Ascending aorta (tissue), 2 donors: ENCODE measurements at regions not wholly inside any gene's neighbourhood (a gene's known extent, or its start where the extent isn't known, plus 50 kb on each side); places are given as distances from the start of the nearest gene placed in this dataset.
"Not testable (repeated sequence)": the region's sequence is repeated elsewhere in the genome, so short reads cannot be mapped to it uniquely, and the experiment has no call there.

ENCODE experiments used
- DNase-seq, 2 donors: peaks; one replicate each; pipeline ENCODE4 v3.0.0-alpha.2; 2019; ENCODE audit warnings: low spot score in 2 of 2
- H3K27ac ChIP-seq, 2 donors: fragments of 200-600 bp; sonication (generic); one replicate each; pipeline ENCODE4 v1.5.1; 2016 to 2017; ENCODE audit warnings: mild to moderate bottlenecking in 1 of 2
- H3K27me3 ChIP-seq: fragments of 200-600 bp; sonication (generic); one replicate; pipeline ENCODE4 v1.5.1; 2017
- H3K36me3 ChIP-seq, 2 donors: fragments of 200-600 bp; sonication (generic); one replicate each; pipeline ENCODE4 v1.5.1; 2016
- H3K4me1 ChIP-seq, 2 donors: fragments of 200-600 bp; sonication (generic); one replicate each; pipeline ENCODE4 v1.5.1; 2016 to 2017; ENCODE audit warnings: mild to moderate bottlenecking in 1 of 2
- H3K4me3 ChIP-seq, 2 donors: fragments of 200-600 bp; sonication (generic); one replicate each; pipeline ENCODE4 v1.5.1; 2016 to 2017; ENCODE audit warnings: mild to moderate bottlenecking in 1 of 2
- H3K9me3 ChIP-seq, 2 donors: fragments of 200-600 bp; sonication (generic); one replicate each; pipeline ENCODE4 v1.5.1; 2016
- intact Hi-C: fragments of 100-400 bp; cut with DNase I; formaldehyde crosslinking; loops from one replicate; pipeline ENCODE4 v1.15.1; 2023
- TF ChIP-seq, protein P1 (sequence below), 3 experiments: fragments of 200-600 bp in 2 of 3; fragments of 450-650 bp in 1 of 3; sonication (generic) in 2 of 3; IDR thresholded peaks; one replicate each; pipeline ENCODE4 v1.5.1; 2016 to 2019; ENCODE audit warnings: antibody characterized with exemption in 3 of 3, mild to moderate bottlenecking in 1 of 3, moderate library complexity in 1 of 3

DNA sequence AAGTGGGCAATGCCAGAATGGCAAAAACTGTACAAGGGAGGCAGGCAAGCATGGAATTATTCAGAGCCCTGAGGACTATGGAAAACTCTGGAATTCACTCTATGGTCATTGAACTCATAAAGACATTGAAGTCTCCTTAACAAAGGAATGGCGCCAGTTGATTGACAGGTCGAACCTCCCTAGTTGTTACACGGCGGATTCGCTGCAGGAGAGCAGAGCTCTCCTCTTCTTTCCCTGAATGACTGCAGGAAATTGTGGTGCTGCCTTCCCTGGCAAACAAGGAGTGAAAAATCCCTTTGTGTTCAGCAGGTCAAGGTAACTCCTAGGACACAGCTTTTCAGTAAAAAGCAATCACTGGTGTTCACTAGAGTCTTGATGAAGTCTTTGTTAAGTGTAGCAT is 732.8 kb upstream of the FRG1 start:
- no peaks in the 10 kb centered on the region for H3K9me3 ChIP-seq
- H3K36me3 ChIP-seq = no peaks in the 10 kb centered on the region
- TF ChIP-seq, protein P1, sequence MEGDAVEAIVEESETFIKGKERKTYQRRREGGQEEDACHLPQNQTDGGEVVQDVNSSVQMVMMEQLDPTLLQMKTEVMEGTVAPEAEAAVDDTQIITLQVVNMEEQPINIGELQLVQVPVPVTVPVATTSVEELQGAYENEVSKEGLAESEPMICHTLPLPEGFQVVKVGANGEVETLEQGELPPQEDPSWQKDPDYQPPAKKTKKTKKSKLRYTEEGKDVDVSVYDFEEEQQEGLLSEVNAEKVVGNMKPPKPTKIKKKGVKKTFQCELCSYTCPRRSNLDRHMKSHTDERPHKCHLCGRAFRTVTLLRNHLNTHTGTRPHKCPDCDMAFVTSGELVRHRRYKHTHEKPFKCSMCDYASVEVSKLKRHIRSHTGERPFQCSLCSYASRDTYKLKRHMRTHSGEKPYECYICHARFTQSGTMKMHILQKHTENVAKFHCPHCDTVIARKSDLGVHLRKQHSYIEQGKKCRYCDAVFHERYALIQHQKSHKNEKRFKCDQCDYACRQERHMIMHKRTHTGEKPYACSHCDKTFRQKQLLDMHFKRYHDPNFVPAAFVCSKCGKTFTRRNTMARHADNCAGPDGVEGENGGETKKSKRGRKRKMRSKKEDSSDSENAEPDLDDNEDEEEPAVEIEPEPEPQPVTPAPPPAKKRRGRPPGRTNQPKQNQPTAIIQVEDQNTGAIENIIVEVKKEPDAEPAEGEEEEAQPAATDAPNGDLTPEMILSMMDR (IDR thresholded peaks at IDR 0.05) = no peak
- H3K27ac ChIP-seq = no peak overlapping the region
- no peak overlapping the region for H3K4me3 ChIP-seq
- H3K27me3 ChIP-seq = no peaks in the 10 kb centered on the region
- intact Hi-C loops = no loop called here
- peaks cover 0 to 4% of the 10 kb centered on the region in 2 donors for H3K4me1 ChIP-seq
- no peak for DNase-seq

- no peaks in the 10 kb centered on the region for H3K27me3 ChIP-seq
- H3K4me1 ChIP-seq = no peaks in the 10 kb centered on the region
- TF ChIP-seq, protein P1 (IDR thresholded peaks at IDR 0.05) = no peak
- H3K27ac ChIP-seq = no peak overlapping the region
- no peak for DNase-seq
- no peaks in the 10 kb centered on the region for H3K9me3 ChIP-seq
- intact Hi-C loops = no loop called here
- H3K4me3 ChIP-seq = no peak overlapping the region
- H3K36me3 ChIP-seq = no peaks in the 10 kb centered on the region
Measured at GRCh38 chr4:189215574-189215973, 725.1 kb upstream of the FRG1 start.

GRCh38 chr4:189221691-189222090 is 719.0 kb upstream of the FRG1 start:
- DNase-seq = no peak
- Histone ChIP-seq H3K4me3 (no peak overlapping the region), H3K27me3 (no peaks in the 10 kb centered on the region), H3K27ac (no peak overlapping the region), H3K9me3 (no peaks in the 10 kb centered on the region), H3K36me3 (no peaks in the 10 kb centered on the region), H3K4me1 (no peaks in the 10 kb centered on the region)
- TF ChIP-seq, protein P1 (IDR thresholded peaks at IDR 0.05) = no peak
- intact Hi-C loops = no loop called here

- TF ChIP-seq, protein P1 (IDR thresholded peaks at IDR 0.05) = no peak
- Histone ChIP-seq H3K9me3 (no peaks in the 10 kb centered on the region), H3K36me3 (no peaks in the 10 kb centered on the region), H3K27me3 (no peaks in the 10 kb centered on the region), H3K4me1 (no peaks in the 10 kb centered on the region), H3K27ac (no peak overlapping the region), H3K4me3 (no peak overlapping the region)
- no peak for DNase-seq
- intact Hi-C loops = no loop called here
Measured at GRCh38 chr4:189228726-189229125, 711.9 kb upstream of the FRG1 start.

DNA sequence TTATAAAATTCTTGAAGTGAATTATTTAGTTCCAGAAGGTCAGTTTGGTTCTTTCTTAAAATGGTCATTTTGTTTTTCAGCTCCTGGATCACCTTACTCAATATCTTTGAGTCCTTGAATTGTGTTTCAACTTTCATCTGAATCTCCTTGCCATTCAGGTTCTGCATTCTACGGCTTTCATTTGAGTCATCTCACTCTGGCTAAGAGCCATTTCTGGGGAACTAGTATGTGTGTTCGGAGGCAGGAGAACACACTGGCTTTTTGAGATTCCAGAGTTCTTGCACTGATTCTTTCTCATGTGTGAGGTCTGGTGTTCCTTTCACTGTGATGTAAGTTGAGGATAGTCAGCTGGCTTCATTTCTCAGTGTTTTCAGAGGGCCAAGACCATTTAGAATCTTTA is 708.4 kb upstream of the FRG1 start:
- no peaks in the 10 kb centered on the region for H3K4me1 ChIP-seq
- intact Hi-C loops = no loop called here
- TF ChIP-seq, protein P1 (IDR thresholded peaks at IDR 0.05) = no peak

DNA sequence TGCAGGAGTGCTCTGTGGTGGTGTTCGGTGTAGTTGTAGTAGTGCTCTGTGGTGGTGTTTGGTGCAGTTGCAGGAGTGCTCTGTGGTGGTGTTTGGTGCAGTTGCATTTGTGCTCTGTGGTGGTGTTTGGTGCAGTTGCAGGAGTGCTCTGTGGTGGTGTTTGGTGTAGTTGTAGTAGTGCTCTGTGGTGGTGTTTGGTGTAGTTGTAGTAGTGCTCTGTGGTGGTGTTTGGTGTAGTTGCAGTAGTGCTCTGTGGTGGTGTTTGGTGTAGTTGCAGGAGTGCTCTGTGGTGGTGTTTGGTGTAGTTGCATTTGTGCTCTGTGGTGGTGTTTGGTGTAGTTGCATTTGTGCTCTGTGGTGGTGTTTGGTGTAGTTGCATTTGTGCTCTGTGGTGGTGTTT is 706.9 kb upstream of the FRG1 start:
- intact Hi-C loops = not testable (repeated sequence)

More for the DNA sequence above, 708.4 kb upstream of the FRG1 start:
- DNase-seq = no peak
- no peak overlapping the region for H3K27ac ChIP-seq
- no peaks in the 10 kb centered on the region for H3K36me3 ChIP-seq
- H3K27me3 ChIP-seq = no peaks in the 10 kb centered on the region
- H3K4me3 ChIP-seq = no peak overlapping the region
- H3K9me3 ChIP-seq = peaks cover 0 to 2% of the 10 kb centered on the region in 2 donors

GRCh38 chr4:189234948-189235347 is 705.7 kb upstream of the FRG1 start:
- H3K36me3 ChIP-seq, H3K27ac ChIP-seq, intact Hi-C loops, H3K4me1 ChIP-seq, H3K27me3 ChIP-seq, H3K4me3 ChIP-seq, H3K9me3 ChIP-seq, DNase-seq: not testable (repeated sequence)

More for the DNA sequence above, 706.9 kb upstream of the FRG1 start:
- not testable (repeated sequence) for H3K27ac ChIP-seq, H3K4me1 ChIP-seq, H3K4me3 ChIP-seq, H3K36me3 ChIP-seq, DNase-seq, H3K27me3 ChIP-seq, H3K9me3 ChIP-seq
